Smooth muscle cell (in vitro differentiated cells): ENCODE measurements at regions not wholly inside any gene's neighbourhood (a gene's known extent, or its start where the extent isn't known, plus 50 kb on each side); places are given as distances from the start of the nearest gene placed in this dataset.

Experiments used
- DNase-seq: peaks from one replicate; lab custom pipeline; 2025; ENCODE audit not compliant: unreplicated experiment; lab: John Stamatoyannopoulos, UW
- H2AFZ ChIP-seq: fragments of 200-600 bp; sonication (generic); 2 replicates; pipeline ENCODE4 v1.6.0; 2016; ENCODE audit warnings: antibody characterized with exemption, low read depth, mild to moderate bottlenecking
- H3F3A ChIP-seq: fragments of 200-600 bp; sonication (generic); 2 replicates; pipeline ENCODE4 v1.6.0; 2017; ENCODE audit warnings: antibody characterized with exemption, low read depth
- H3K27ac ChIP-seq: fragments of 200-600 bp; sonication (generic); 2 replicates; pipeline ENCODE4 v1.5.1; 2016; ENCODE audit warnings: low read depth, mild to moderate bottlenecking
- H3K27me3 ChIP-seq: fragments of 200-600 bp; sonication (generic); 2 replicates; pipeline ENCODE4 v1.6.1; 2016; ENCODE audit warnings: low read depth, mild to moderate bottlenecking
- H3K36me3 ChIP-seq: fragments of 200-600 bp; sonication (generic); 2 replicates; pipeline ENCODE4 v1.5.1; 2016; ENCODE audit warnings: low read depth
- H3K4me1 ChIP-seq: fragments of 200-600 bp; sonication (generic); 2 replicates; pipeline ENCODE4 v1.5.1; 2016; ENCODE audit warnings: low read depth
- H3K4me2 ChIP-seq: fragments of 200-600 bp; sonication (generic); 2 replicates; pipeline ENCODE4 v1.6.0; 2016; ENCODE audit warnings: mild to moderate bottlenecking
- H3K4me3 ChIP-seq: fragments of 200-600 bp; sonication (generic); 2 replicates; pipeline ENCODE4 v1.5.1; 2016; ENCODE audit warnings: mild to moderate bottlenecking
- H3K79me2 ChIP-seq: fragments of 200-600 bp; sonication (generic); 2 replicates; pipeline ENCODE4 v1.6.0; 2016; ENCODE audit warnings: low read depth, mild to moderate bottlenecking
- H3K9ac ChIP-seq: fragments of 200-600 bp; sonication (generic); 2 replicates; pipeline ENCODE4 v1.6.0; 2016; ENCODE audit warnings: low read depth
- H3K9me3 ChIP-seq: fragments of 200-600 bp; sonication (generic); replicated peaks from 2 replicates; pipeline ENCODE4 v1.5.1; 2016; ENCODE audit warnings: low read depth
- H4K20me1 ChIP-seq: fragments of 200-600 bp; sonication (generic); 2 replicates; pipeline ENCODE4 v1.6.0; 2016; ENCODE audit warnings: low read depth
- CTCF ChIP-seq: fragments of 200-600 bp; sonication (generic); IDR thresholded peaks from 2 replicates; pipeline ENCODE4 v1.5.1; 2017; ENCODE audit warnings: borderline replicate concordance, mild to moderate bottlenecking, antibody characterized with exemption; ENCODE audit not compliant: insufficient read depth, poor library complexity, severe bottlenecking
- WGBS: methylation state at CpG from one replicate; pipeline ENCODE4 v1.1.7; 2016; ENCODE audit warnings: low lambda C conversion rate; 5-methylcytosine and 5-hydroxymethylcytosine counted together

GRCh38 chr3:25894101-25894500 lies 104.2 kb downstream of the OXSM start:
- H3K79me2 ChIP-seq: no peaks in the 10 kb centered on the region
- H2AFZ ChIP-seq: no peak overlapping the region
- H3K4me3 ChIP-seq: no peak overlapping the region
- H3K27ac ChIP-seq: no peak overlapping the region
- no peaks in the 10 kb centered on the region for H4K20me1 ChIP-seq
- DNase-seq: no peak
- H3K4me2 ChIP-seq: no peak overlapping the region
- no peaks in the 10 kb centered on the region for H3K27me3 ChIP-seq
- H3K9me3 ChIP-seq: no peaks in the 10 kb centered on the region
- no peaks in the 10 kb centered on the region for H3F3A ChIP-seq
- no peaks in the 10 kb centered on the region for H3K4me1 ChIP-seq
- no peak for TF ChIP-seq CTCF
- 82% methylated on average over 3 of the region's 3 CpGs for WGBS
- no peak overlapping the region for H3K9ac ChIP-seq
- H3K36me3 ChIP-seq: no peaks in the 10 kb centered on the region

GRCh38 chr3:25895031-25895430 lies 105.1 kb downstream of the OXSM start:
- Histone ChIP-seq H3K4me1 (peaks cover 7% of the 10 kb centered on the region), H3K27me3 (no peaks in the 10 kb centered on the region), H3K4me2 (no peak overlapping the region), H3K79me2 (no peaks in the 10 kb centered on the region), H3F3A (no peaks in the 10 kb centered on the region), H3K36me3 (no peaks in the 10 kb centered on the region), H2AFZ (no peak overlapping the region), H3K27ac (peak overlapping the region; percentile 2), H4K20me1 (no peaks in the 10 kb centered on the region), H3K9ac (no peak overlapping the region), H3K9me3 (no peaks in the 10 kb centered on the region), H3K4me3 (no peak overlapping the region)
- no peak for TF ChIP-seq CTCF
- DNase-seq: no peak
- 77% methylated on average over 2 of the region's 2 CpGs for WGBS

GRCh38 chr3:25895443-25895842 lies 105.6 kb downstream of the OXSM start:
- Histone ChIP-seq H3K36me3 (no peaks in the 10 kb centered on the region), H3K9ac (no peak overlapping the region), H3K79me2 (no peaks in the 10 kb centered on the region), H4K20me1 (no peaks in the 10 kb centered on the region), H3K4me1 (peaks cover 9% of the 10 kb centered on the region), H3K4me3 (no peak overlapping the region), H3K27me3 (no peaks in the 10 kb centered on the region), H2AFZ (no peak overlapping the region), H3K9me3 (no peaks in the 10 kb centered on the region), H3K4me2 (no peak overlapping the region), H3K27ac (peak overlapping the region; percentile 2), H3F3A (no peaks in the 10 kb centered on the region)
- no peak for DNase-seq
- no peak for TF ChIP-seq CTCF
- 53% methylated on average over 3 of the region's 3 CpGs for WGBS

GRCh38 chr3:25897019-25897418 lies 107.1 kb downstream of the OXSM start:
- Histone ChIP-seq H2AFZ (no peak overlapping the region), H3K9ac (no peak overlapping the region), H3K36me3 (no peaks in the 10 kb centered on the region), H3K4me3 (no peak overlapping the region), H4K20me1 (no peaks in the 10 kb centered on the region), H3K79me2 (no peaks in the 10 kb centered on the region), H3F3A (no peaks in the 10 kb centered on the region), H3K9me3 (no peaks in the 10 kb centered on the region), H3K27ac (no peak overlapping the region), H3K4me2 (no peak overlapping the region), H3K4me1 (peaks cover 10% of the 10 kb centered on the region), H3K27me3 (no peaks in the 10 kb centered on the region)
- DNase-seq: no peak
- TF ChIP-seq CTCF: peak; percentile 41
- 48% methylated on average over 6 of the region's 6 CpGs for WGBS
